HEK293 (cell line): ENCODE measurements at regions not wholly inside any gene's neighbourhood (a gene's known extent, or its start where the extent isn't known, plus 50 kb on each side); places are given as distances from the start of the nearest gene placed in this dataset.
A peak's percentile ranks its signal among the peaks of the same experiment; 100 is the strongest.

ENCODE experiments used
- CTCF ChIA-PET: fragments of 350-600 bp; formaldehyde crosslinking; extraction: SDS; loops from one replicate; lab custom pipeline; 2021; ENCODE audit warnings: antibody characterized with exemption; lab: Yijun Ruan, JAX
- POLR2A ChIA-PET: fragments of 300-600 bp; formaldehyde crosslinking; extraction: SDS; loops from one replicate; lab custom pipeline; 2020; ENCODE audit warnings: antibody characterized with exemption, inconsistent platforms; lab: Yijun Ruan, JAX
- H3K27ac ChIP-seq: fragments of 200-500 bp; sonication (Bioruptor generic); 2 replicates; pipeline ENCODE4 v1.5.1; 2014; ENCODE audit warnings: low read depth, low read length, control low read depth, inconsistent platforms; ENCODE audit errors: extremely low read depth
- H3K36me3 ChIP-seq, 2 experiments: fragments of 200-500 bp in 1 of 2; sonication (Bioruptor generic) in 1 of 2; 1 replicate in 1 of 2; 2 replicates in 1 of 2; pipeline ENCODE4 v1.5.1; 2014 to 2017; ENCODE audit warnings: inconsistent platforms in 2 of 2, low read length in 2 of 2; ENCODE audit not compliant: control insufficient read depth in 2 of 2, insufficient read depth in 1 of 2
- H3K4me1 ChIP-seq: fragments of 200-500 bp; sonication (Bioruptor generic); 2 replicates; pipeline ENCODE4 v1.5.1; 2014; ENCODE audit warnings: mild to moderate bottlenecking, low read length, inconsistent platforms; ENCODE audit not compliant: control insufficient read depth, insufficient read depth
- H3K4me3 ChIP-seq: 2 replicates; pipeline ENCODE4 v1.5.1; 2011; ENCODE audit warnings: low read depth, mild to moderate bottlenecking, control low read depth, low read length, moderate library complexity
- H3K9me3 ChIP-seq: fragments of 200-500 bp; sonication (Bioruptor generic); 2 replicates; pipeline ENCODE4 v1.5.1; 2014; ENCODE audit warnings: low read depth, low read length, inconsistent platforms; ENCODE audit not compliant: control insufficient read depth, insufficient read depth
- ELK4 ChIP-seq: IDR thresholded peaks from 2 replicates; pipeline ENCODE4 v1.6.1; 2011; ENCODE audit warnings: mild to moderate bottlenecking, low read depth, low read length, borderline replicate concordance
- GLI2 ChIP-seq: fragments of 450-650 bp; formaldehyde crosslinking; IDR thresholded peaks from 2 replicates; pipeline ENCODE4; 2017; ENCODE audit warnings: missing biosample characterization, missing genetic modification characterization, low read depth, borderline replicate concordance
- GLIS2 ChIP-seq: fragments of 450-650 bp; formaldehyde crosslinking; IDR thresholded peaks from 2 replicates; pipeline ENCODE4 v1.5.1; 2016; ENCODE audit warnings: missing biosample characterization, missing genetic modification characterization
- WT1 ChIP-seq: fragments of 450-650 bp; formaldehyde crosslinking; IDR thresholded peaks from 2 replicates; pipeline ENCODE4 v1.5.1; 2016; ENCODE audit warnings: missing biosample characterization, missing genetic modification characterization
- ZNF302 ChIP-seq: fragments of 450-650 bp; formaldehyde crosslinking; IDR thresholded peaks from 2 replicates; pipeline ENCODE4 v1.5.1; 2016; ENCODE audit warnings: missing biosample characterization, missing genetic modification characterization, low read depth
- ZNF341 ChIP-seq: fragments of 450-650 bp; formaldehyde crosslinking; IDR thresholded peaks from 2 replicates; pipeline ENCODE4; 2016; ENCODE audit warnings: low read depth, missing biosample characterization, missing genetic modification characterization
- ZNF416 ChIP-seq: fragments of 450-650 bp; formaldehyde crosslinking; IDR thresholded peaks from 2 replicates; pipeline ENCODE4 v1.5.1; 2016; ENCODE audit warnings: missing biosample characterization, missing genetic modification characterization
- ZNF518A ChIP-seq: fragments of 450-650 bp; formaldehyde crosslinking; conservative IDR thresholded peaks from 2 replicates; pipeline ENCODE4 v1.5.1; 2016; ENCODE audit warnings: low read depth, missing biosample characterization, missing genetic modification characterization
- ZNF548 ChIP-seq: fragments of 450-650 bp; formaldehyde crosslinking; IDR thresholded peaks from 2 replicates; pipeline ENCODE4 v1.5.1; 2016; ENCODE audit warnings: missing biosample characterization, missing genetic modification characterization
- ZNF585B ChIP-seq: fragments of 450-650 bp; formaldehyde crosslinking; IDR thresholded peaks from 2 replicates; pipeline ENCODE4 v1.5.1; 2016; ENCODE audit warnings: missing biosample characterization, missing genetic modification characterization
- ZNF596 ChIP-seq: fragments of 450-650 bp; IDR thresholded peaks from 2 replicates; pipeline ENCODE4 v1.5.0; 2018; ENCODE audit warnings: missing biosample characterization, mild to moderate bottlenecking, missing genetic modification characterization, moderate library complexity
- ZNF660 ChIP-seq: fragments of 450-650 bp; IDR thresholded peaks from 2 replicates; pipeline ENCODE4 v1.5.1; 2018; ENCODE audit warnings: missing biosample characterization, mild to moderate bottlenecking, missing genetic modification characterization
- ZNF768 ChIP-seq: fragments of 450-650 bp; formaldehyde crosslinking; IDR thresholded peaks from 2 replicates; pipeline ENCODE4 v1.5.1; 2018; ENCODE audit warnings: missing biosample characterization, mild to moderate bottlenecking, missing genetic modification characterization
- ZNF792 ChIP-seq: fragments of 450-650 bp; formaldehyde crosslinking; IDR thresholded peaks from 2 replicates; pipeline ENCODE4 v1.5.1; 2016; ENCODE audit warnings: missing biosample characterization, missing genetic modification characterization

DNA sequence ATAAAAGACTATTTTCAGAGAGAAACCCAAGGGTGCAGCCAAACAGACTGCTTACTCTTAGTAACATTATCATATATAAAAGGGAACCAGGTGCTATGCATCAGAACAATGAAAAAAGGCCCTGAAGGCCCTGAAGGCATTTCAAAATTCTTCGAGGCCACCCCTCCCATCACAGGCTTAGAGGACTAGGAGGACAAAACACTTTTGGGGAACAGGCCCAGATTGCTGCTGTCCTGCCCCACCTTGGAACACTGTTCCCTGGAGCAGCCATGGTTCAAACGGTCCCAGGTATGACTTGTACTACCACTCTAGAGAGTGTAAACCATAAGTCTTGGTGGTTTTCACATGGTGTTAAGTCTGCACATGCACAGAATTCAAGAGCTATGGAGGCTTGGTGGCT is 2183.1 kb upstream of the CELF4 start (continued):
- TF ChIP-seq ZNF596 (tag by site-specific recombination) (no peak), GLI2 (tag by site-specific recombination) (no peak), ELK4 (no peak), ZNF585B (tag by site-specific recombination) (peak; percentile 82), ZNF768 (tag by site-specific recombination) (no peak), ZNF660 (tag by site-specific recombination) (no peak), ZNF302 (no peak), WT1 (no peak), ZNF548 (no peak), ZNF518A (no peak), ZNF341 (tag by site-specific recombination) (no peak), GLIS2 (tag by site-specific recombination) (no peak)

DNA sequence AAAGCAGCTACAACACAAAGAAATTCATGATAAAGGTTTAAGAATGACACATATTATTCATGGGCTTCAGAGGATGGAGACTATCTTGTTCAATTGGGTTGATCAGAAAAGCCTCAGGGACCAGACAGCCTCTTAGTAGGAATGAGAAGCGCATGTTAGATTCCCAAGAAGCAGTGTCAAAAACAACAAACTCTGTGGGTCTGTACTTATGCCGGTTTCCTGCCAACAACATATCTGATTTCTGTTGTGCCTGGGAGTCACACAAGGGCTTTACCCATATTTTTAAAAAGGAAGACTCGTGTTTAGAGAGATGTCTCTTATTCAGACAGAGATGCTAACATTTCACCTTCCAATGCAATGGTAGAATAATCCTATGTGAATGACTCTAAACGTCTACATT is 2180.6 kb upstream of the CELF4 start:
- Histone ChIP-seq H3K9me3 (no peaks in the 10 kb centered on the region), H3K4me3 (no peak overlapping the region), H3K4me1 (peaks cover 5% of the 10 kb centered on the region; the same call in 1 of the 2 replicates)
- CTCF ChIA-PET, result interaction anchor here (0.7 kb wide), 1 partner anchor 92 kb away, joined by 3 read pairs; no protein-coding TSS in a partner anchor
- POLR2A ChIA-PET, result no interaction called here
- peak; percentile 35; the same call in 1 of the 2 replicates for TF ChIP-seq ELK4
- TF ChIP-seq ZNF792 (tag by site-specific recombination), result no peak
- TF ChIP-seq, all 188 proteins: peak for 1
- H3K36me3 ChIP-seq, result peaks cover 0 to 25% of the 10 kb centered on the region in 2 experiments; a peak in 1 of 3 replicates
- H3K27ac ChIP-seq, result no peak overlapping the region

DNA sequence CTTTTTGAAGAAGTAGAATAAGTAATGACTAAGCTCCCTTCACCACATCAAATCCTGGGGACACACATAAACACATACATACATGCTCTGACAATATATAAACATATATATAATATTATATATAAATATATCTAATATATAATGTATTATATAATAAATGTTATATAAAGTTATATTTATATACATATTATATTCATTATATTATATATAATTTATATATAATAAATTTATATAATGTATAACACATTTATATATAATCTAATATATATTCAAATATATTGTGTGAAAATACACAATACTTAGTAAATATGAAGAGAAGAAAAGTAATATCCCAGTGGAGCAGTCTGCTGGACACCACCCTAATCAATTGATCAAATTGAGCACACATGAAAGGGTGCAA is 2177.9 kb upstream of the CELF4 start:
- TF ChIP-seq ZNF416, result no peak

More for the DNA sequence above, 2177.9 kb upstream of the CELF4 start:
- Histone ChIP-seq H3K9me3 (no peaks in the 10 kb centered on the region), H3K4me3 (no peak overlapping the region), H3K27ac (no peak overlapping the region), H3K36me3 (peaks cover 0 to 5% of the 10 kb centered on the region in 2 experiments; a peak in 1 of 3 replicates), H3K4me1 (peaks cover 5% of the 10 kb centered on the region; the same call in 1 of the 2 replicates)
- ChIA-PET CTCF (no interaction called here), POLR2A (no interaction called here)
